Upper lobe of left lung (tissue), 4 donors: ENCODE measurements at regions not wholly inside any gene's neighbourhood (a gene's known extent, or its start where the extent isn't known, plus 50 kb on each side); places are given as distances from the start of the nearest gene placed in this dataset.

ENCODE experiments used
- CTCF ChIP-seq, 6 experiments: fragments of 450-650 bp in 4 of 6; fragments of 200-600 bp in 2 of 6; sonication (generic) in 2 of 6; IDR thresholded peaks; one replicate each; pipeline ENCODE4 v1.5.1; 2016 to 2019; ENCODE audit warnings: antibody characterized with exemption in 6 of 6
- EP300 ChIP-seq, 4 donors: sonication (generic); formaldehyde crosslinking; IDR thresholded peaks; one replicate each; pipeline ENCODE4 v1.5.1; 2017; ENCODE audit warnings: antibody characterized with exemption in 4 of 4, control low read depth in 2 of 4

GRCh38 chr13:111029957-111030609 is 85.0 kb upstream of the ARHGEF7 start:
- no peak for TF ChIP-seq CTCF (IDR thresholded peaks at IDR 0.05)
- no peak for TF ChIP-seq EP300 (IDR thresholded peaks at IDR 0.05)
